ENCODE measurements at regions not wholly inside any gene's neighbourhood (a gene's known extent, or its start where the extent isn't known, plus 50 kb on each side); places are given as distances from the start of the nearest gene placed in this dataset.
"Not testable (repeated sequence)": the region's sequence is repeated elsewhere in the genome, so short reads cannot be mapped to it uniquely, and the experiment has no call there.

GRCh38 chr2:194721227-194721626, 935.8 kb upstream of the SLC39A10 start:
- DNase-seq: no peak

- DNase-seq: no peak
Measured at GRCh38 chr2:194720462-194720861, 936.6 kb upstream of the SLC39A10 start.

- no peak for DNase-seq
Measured at GRCh38 chr2:194718881-194719280, 938.1 kb upstream of the SLC39A10 start.

GRCh38 chr2:194714541-194714940, 942.5 kb upstream of the SLC39A10 start:
- DNase-seq: no peak

- no peak for DNase-seq
Measured at GRCh38 chr2:194709840-194710239, 947.2 kb upstream of the SLC39A10 start.

GRCh38 chr2:194706179-194706578, 950.8 kb upstream of the SLC39A10 start:
- DNase-seq: no peak

- no peak for DNase-seq
Measured at GRCh38 chr2:194705398-194705797, 951.6 kb upstream of the SLC39A10 start.

GRCh38 chr2:194700726-194701125, 956.3 kb upstream of the SLC39A10 start:
- DNase-seq: no peak

- no peak for DNase-seq
Measured at GRCh38 chr2:194700116-194700515, 956.9 kb upstream of the SLC39A10 start.

- no peak for DNase-seq
Measured at GRCh38 chr2:194698012-194698411, 959.0 kb upstream of the SLC39A10 start.

GRCh38 chr2:194697439-194697838, 959.6 kb upstream of the SLC39A10 start:
- no peak for DNase-seq

- DNase-seq: no peak
Measured at GRCh38 chr2:194696690-194697089, 960.3 kb upstream of the SLC39A10 start.

- DNase-seq: no peak
Measured at GRCh38 chr2:194686569-194686968, 970.5 kb upstream of the SLC39A10 start.

GRCh38 chr2:194674043-194674442, 983.0 kb upstream of the SLC39A10 start:
- DNase-seq: no peak

- DNase-seq: no peak
Measured at GRCh38 chr2:194672994-194673393, 984.0 kb upstream of the SLC39A10 start.

GRCh38 chr2:194661431-194661830, 995.6 kb upstream of the SLC39A10 start:
- no peak for DNase-seq

GRCh38 chr2:194639057-194639456, 1018.0 kb upstream of the SLC39A10 start:
- DNase-seq: not testable (repeated sequence)

GRCh38 chr2:194621945-194622344, 1035.1 kb upstream of the SLC39A10 start:
- DNase-seq: no peak

GRCh38 chr2:194619366-194619765, 1037.7 kb upstream of the SLC39A10 start:
- DNase-seq: no peak

GRCh38 chr2:194618432-194618831, 1038.6 kb upstream of the SLC39A10 start:
- no peak for DNase-seq

GRCh38 chr2:194616334-194616733, 1040.7 kb upstream of the SLC39A10 start:
- DNase-seq: no peak

GRCh38 chr2:194610297-194610696, 1046.7 kb upstream of the SLC39A10 start:
- no peak for DNase-seq

- no peak for DNase-seq
Measured at GRCh38 chr2:194603429-194603828, 1053.6 kb upstream of the SLC39A10 start.

- DNase-seq: no peak
Measured at GRCh38 chr2:194602750-194603149, 1054.3 kb upstream of the SLC39A10 start.

- no peak for DNase-seq
Measured at GRCh38 chr2:194591192-194591591, 1065.8 kb upstream of the SLC39A10 start.

GRCh38 chr2:194587739-194588270, 1069.2 kb upstream of the SLC39A10 start:
- DNase-seq: no peak

Measured in activated naive CD4-positive, alpha-beta T cell treated with Interleukin-2 at 50 U/mL for 16 hours (primary cell).